MM.1S (cell line): ENCODE measurements at regions not wholly inside any gene's neighbourhood (a gene's known extent, or its start where the extent isn't known, plus 50 kb on each side); places are given as distances from the start of the nearest gene placed in this dataset.

Experiments used
- DNase-seq: peaks from one replicate; pipeline ENCODE4 v3.0.0-alpha.2; 2015
- H2AFZ ChIP-seq: fragments of 300-600 bp; sonication (generic); 2 replicates; pipeline ENCODE4 v1.6.0; 2016; ENCODE audit warnings: antibody characterized with exemption, low read length
- H3F3A ChIP-seq: fragments of 300-600 bp; sonication (generic); 2 replicates; pipeline ENCODE4 v1.6.1; 2016; ENCODE audit warnings: mild to moderate bottlenecking, antibody characterized with exemption, low read length, moderate library complexity, mixed read lengths; ENCODE audit not compliant: insufficient read depth
- H3K27ac ChIP-seq: fragments of 300-600 bp; sonication (generic); 2 replicates; pipeline ENCODE4 v1.5.1; 2016; ENCODE audit warnings: mild to moderate bottlenecking, low read length
- H3K27me3 ChIP-seq: fragments of 300-600 bp; sonication (generic); replicated peaks from 2 replicates; pipeline ENCODE4 v1.6.0; 2016; ENCODE audit warnings: low read length; ENCODE audit not compliant: insufficient read depth
- H3K36me3 ChIP-seq: fragments of 300-600 bp; sonication (generic); replicated peaks from 2 replicates; pipeline ENCODE4 v1.6.1; 2016; ENCODE audit warnings: mild to moderate bottlenecking, low read length, mixed read lengths; ENCODE audit not compliant: insufficient read depth
- H3K4me1 ChIP-seq: fragments of 300-600 bp; sonication (generic); 2 replicates; pipeline ENCODE4 v1.6.1; 2016; ENCODE audit warnings: low read length, mixed read lengths
- H3K4me2 ChIP-seq: fragments of 300-600 bp; sonication (generic); 2 replicates; pipeline ENCODE4 v1.6.0; 2016; ENCODE audit warnings: low read depth, low read length
- H3K4me3 ChIP-seq: fragments of 300-600 bp; sonication (generic); 2 replicates; pipeline ENCODE4 v1.5.1; 2016; ENCODE audit warnings: low read length, mixed read lengths
- H3K79me2 ChIP-seq: fragments of 300-600 bp; sonication (generic); 2 replicates; pipeline ENCODE4 v1.6.1; 2016; ENCODE audit warnings: mixed run types, low read length, mixed read lengths
- H3K9ac ChIP-seq: fragments of 300-600 bp; sonication (generic); 2 replicates; pipeline ENCODE4 v1.6.1; 2016; ENCODE audit warnings: low read length, mixed read lengths
- H3K9me2 ChIP-seq: fragments of 300-600 bp; sonication (generic); replicated peaks from 2 replicates; pipeline ENCODE4 v1.6.1; 2016; ENCODE audit warnings: mild to moderate bottlenecking, low read length, mixed read lengths; ENCODE audit not compliant: insufficient read depth
- H3K9me3 ChIP-seq: fragments of 300-600 bp; sonication (generic); replicated peaks from 2 replicates; pipeline ENCODE4 v1.6.1; 2016; ENCODE audit warnings: mild to moderate bottlenecking, low read length, mixed read lengths; ENCODE audit not compliant: insufficient read depth
- H4K20me1 ChIP-seq: fragments of 300-600 bp; sonication (generic); 2 replicates; pipeline ENCODE4 v1.6.1; 2016; ENCODE audit warnings: mild to moderate bottlenecking, low read length, moderate library complexity, mixed read lengths; ENCODE audit not compliant: insufficient read depth
- EZH2 ChIP-seq: fragments of 300-600 bp; sonication (generic); optimal IDR thresholded peaks from 2 replicates; pipeline ENCODE3; 2017; ENCODE audit warnings: low read depth, mild to moderate bottlenecking, antibody characterized with exemption, low read length, mixed read lengths
- EZH2phosphoT487 ChIP-seq: fragments of 300-600 bp; sonication (generic); IDR thresholded peaks from 2 replicates; pipeline ENCODE4 v1.6.1; 2018; ENCODE audit warnings: antibody characterized with exemption, low read length
- TF ChIP-seq, protein P1 (sequence below): fragments of 300-600 bp; sonication (generic); IDR thresholded peaks from 2 replicates; pipeline ENCODE4 v1.5.1; 2016; ENCODE audit warnings: antibody characterized with exemption, low read length, mixed read lengths

GRCh38 chr4:147174591-147174990, 228.9 kb upstream of the TTC29 start:
- no peak overlapping the region for H3K4me3 ChIP-seq
- no peak overlapping the region for H3K9ac ChIP-seq
- H2AFZ ChIP-seq, result no peak overlapping the region
- no peaks in the 10 kb centered on the region for H4K20me1 ChIP-seq
- no peaks in the 10 kb centered on the region for H3K36me3 ChIP-seq
- H3K27ac ChIP-seq, result no peak overlapping the region
- no peaks in the 10 kb centered on the region for H3K27me3 ChIP-seq
- H3K9me2 ChIP-seq, result no peaks in the 10 kb centered on the region
- TF ChIP-seq EZH2phosphoT487 (no peak), EZH2 (no peak)
- TF ChIP-seq, protein P1, sequence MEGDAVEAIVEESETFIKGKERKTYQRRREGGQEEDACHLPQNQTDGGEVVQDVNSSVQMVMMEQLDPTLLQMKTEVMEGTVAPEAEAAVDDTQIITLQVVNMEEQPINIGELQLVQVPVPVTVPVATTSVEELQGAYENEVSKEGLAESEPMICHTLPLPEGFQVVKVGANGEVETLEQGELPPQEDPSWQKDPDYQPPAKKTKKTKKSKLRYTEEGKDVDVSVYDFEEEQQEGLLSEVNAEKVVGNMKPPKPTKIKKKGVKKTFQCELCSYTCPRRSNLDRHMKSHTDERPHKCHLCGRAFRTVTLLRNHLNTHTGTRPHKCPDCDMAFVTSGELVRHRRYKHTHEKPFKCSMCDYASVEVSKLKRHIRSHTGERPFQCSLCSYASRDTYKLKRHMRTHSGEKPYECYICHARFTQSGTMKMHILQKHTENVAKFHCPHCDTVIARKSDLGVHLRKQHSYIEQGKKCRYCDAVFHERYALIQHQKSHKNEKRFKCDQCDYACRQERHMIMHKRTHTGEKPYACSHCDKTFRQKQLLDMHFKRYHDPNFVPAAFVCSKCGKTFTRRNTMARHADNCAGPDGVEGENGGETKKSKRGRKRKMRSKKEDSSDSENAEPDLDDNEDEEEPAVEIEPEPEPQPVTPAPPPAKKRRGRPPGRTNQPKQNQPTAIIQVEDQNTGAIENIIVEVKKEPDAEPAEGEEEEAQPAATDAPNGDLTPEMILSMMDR, result no peak
- H3K79me2 ChIP-seq, result no peaks in the 10 kb centered on the region
- H3K4me1 ChIP-seq, result no peaks in the 10 kb centered on the region
- H3K9me3 ChIP-seq, result no peaks in the 10 kb centered on the region
- DNase-seq, result no peak
- no peaks in the 10 kb centered on the region for H3F3A ChIP-seq
- no peak overlapping the region for H3K4me2 ChIP-seq

DNA sequence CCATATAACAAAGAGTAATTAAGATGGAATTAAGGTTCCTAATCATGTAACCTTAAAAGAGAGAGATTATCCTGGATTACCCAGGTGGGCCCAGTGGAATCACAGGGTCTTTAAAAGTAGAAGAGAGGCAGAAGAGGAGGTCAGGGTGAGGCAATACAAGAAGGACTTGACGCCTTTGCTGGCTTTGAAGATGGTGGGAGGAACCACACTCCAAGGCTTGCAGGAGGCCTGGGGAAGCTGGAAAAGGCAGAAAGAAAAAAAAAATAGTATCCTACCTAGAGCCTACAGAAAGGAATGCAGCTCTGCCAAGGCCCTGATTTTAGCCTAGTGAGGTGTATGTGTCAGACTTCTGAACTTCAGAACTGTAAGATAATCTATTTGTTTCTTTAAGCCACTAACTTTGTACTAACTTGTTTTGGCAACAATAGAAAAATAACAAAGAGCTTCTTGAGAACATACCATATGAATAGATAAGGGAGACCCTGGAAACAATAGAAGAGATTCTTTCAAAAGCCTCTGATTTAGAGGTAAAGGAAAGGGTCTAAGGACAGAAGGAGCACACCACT, 229.9 kb upstream of the TTC29 start:
- Histone ChIP-seq H2AFZ (no peak overlapping the region), H3K9ac (no peak overlapping the region), H3K4me2 (no peak overlapping the region), H3K9me3 (no peaks in the 10 kb centered on the region), H3K36me3 (no peaks in the 10 kb centered on the region), H3K27ac (no peak overlapping the region), H3K4me1 (no peaks in the 10 kb centered on the region), H3K4me3 (no peak overlapping the region), H3K27me3 (no peaks in the 10 kb centered on the region), H3K79me2 (no peaks in the 10 kb centered on the region), H4K20me1 (no peaks in the 10 kb centered on the region), H3F3A (no peaks in the 10 kb centered on the region), H3K9me2 (no peaks in the 10 kb centered on the region)
- no peak for TF ChIP-seq EZH2phosphoT487
- TF ChIP-seq, protein P1, result no peak
- no peak for TF ChIP-seq EZH2
- DNase-seq, result no peak

GRCh38 chr4:147182041-147182440, 236.4 kb upstream of the TTC29 start:
- no peak overlapping the region for H3K4me2 ChIP-seq
- TF ChIP-seq, protein P1, result no peak
- TF ChIP-seq EZH2 (no peak), EZH2phosphoT487 (no peak)
- H3K79me2 ChIP-seq, result no peaks in the 10 kb centered on the region
- H3K36me3 ChIP-seq, result no peaks in the 10 kb centered on the region
- no peak overlapping the region for H2AFZ ChIP-seq
- no peaks in the 10 kb centered on the region for H4K20me1 ChIP-seq
- no peaks in the 10 kb centered on the region for H3K27me3 ChIP-seq
- no peak overlapping the region for H3K4me3 ChIP-seq
- no peaks in the 10 kb centered on the region for H3K9me3 ChIP-seq
- no peaks in the 10 kb centered on the region for H3F3A ChIP-seq
- no peaks in the 10 kb centered on the region for H3K4me1 ChIP-seq
- no peaks in the 10 kb centered on the region for H3K9me2 ChIP-seq
- no peak overlapping the region for H3K27ac ChIP-seq
- DNase-seq, result no peak
- H3K9ac ChIP-seq, result no peak overlapping the region
